HG03432 (cell line): ENCODE measurements at regions not wholly inside any gene's neighbourhood (a gene's known extent, or its start where the extent isn't known, plus 50 kb on each side); places are given as distances from the start of the nearest gene placed in this dataset.

ENCODE experiments used
- ATAC-seq: cut with Tn5 transposase; IDR thresholded peaks from one replicate; pipeline ENCODE4 v1.9.1; 2021; ENCODE audit warnings: mild to moderate bottlenecking, moderate library complexity; ENCODE audit not compliant: unreplicated experiment

- no peak for ATAC-seq
Observed at GRCh38 chr19:29098091-29098490, 114.9 kb downstream of the UQCRFS1 start.

DNA sequence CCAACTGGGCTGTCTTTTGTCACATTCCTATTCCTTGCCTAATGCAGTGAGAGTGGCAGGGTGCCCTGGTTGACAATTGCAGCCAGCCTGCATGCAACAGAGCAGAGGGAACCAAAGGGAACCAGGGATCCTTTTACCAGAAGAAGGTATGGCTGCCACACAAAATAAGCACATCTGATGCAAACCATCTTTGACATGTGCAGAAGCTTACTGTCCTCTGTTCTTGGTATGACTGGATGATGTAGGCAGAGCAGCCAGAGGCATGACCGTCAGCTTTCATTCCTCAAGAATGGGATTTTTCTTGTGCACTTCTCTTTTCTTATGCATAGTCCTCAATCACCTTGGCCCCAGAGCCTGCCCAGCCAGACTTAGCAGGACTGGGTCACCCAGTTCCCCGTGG is 116.1 kb downstream of the UQCRFS1 start:
- ATAC-seq: no peak

DNA sequence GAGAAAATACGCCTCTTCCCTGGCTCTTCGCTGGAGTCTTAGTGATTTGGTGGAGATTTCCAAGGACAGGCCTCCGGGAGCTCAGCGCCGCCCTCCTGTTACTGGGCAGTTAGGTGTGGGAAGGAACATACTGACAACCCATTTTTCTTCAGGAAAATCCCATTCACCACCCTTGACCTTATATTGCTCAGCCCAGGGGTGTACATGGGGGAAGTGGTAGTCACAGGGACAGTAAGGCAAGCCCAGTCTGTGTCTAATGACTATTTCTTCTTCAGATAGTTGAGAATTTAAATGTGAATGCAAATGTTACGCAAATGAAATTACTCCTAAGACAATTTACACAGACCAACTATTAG is 119.4 kb downstream of the UQCRFS1 start:
- no peak for ATAC-seq

GRCh38 chr19:29092712-29093552 is 120.0 kb downstream of the UQCRFS1 start:
- ATAC-seq: no peak

GRCh38 chr19:29090783-29091526 is 122.0 kb downstream of the UQCRFS1 start:
- no peak for ATAC-seq

GRCh38 chr19:29089315-29089870 is 123.6 kb downstream of the UQCRFS1 start:
- ATAC-seq: no peak

GRCh38 chr19:29088761-29089160 is 124.2 kb downstream of the UQCRFS1 start:
- no peak for ATAC-seq

- no peak for ATAC-seq
Observed at GRCh38 chr19:29086646-29087045, 126.3 kb downstream of the UQCRFS1 start.

DNA sequence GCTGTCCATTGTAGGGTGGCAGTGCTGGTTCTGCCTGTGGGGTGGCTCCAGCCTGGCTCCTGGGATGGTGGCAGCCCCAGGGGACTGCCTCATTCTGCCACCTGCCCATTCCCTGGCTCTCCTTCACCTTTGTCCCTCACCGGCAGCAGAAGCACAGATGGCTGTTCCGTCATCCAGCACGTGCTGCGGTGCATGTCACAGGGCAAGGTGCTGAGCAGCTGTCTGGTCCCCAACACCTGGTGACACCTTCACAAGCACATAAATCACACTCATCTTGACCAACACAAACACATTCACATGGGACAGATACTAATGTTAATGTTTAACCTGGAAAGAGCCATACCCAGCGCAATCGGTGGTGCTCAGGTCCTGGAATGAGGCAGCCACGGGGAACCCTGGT is 126.8 kb downstream of the UQCRFS1 start:
- no peak for ATAC-seq

DNA sequence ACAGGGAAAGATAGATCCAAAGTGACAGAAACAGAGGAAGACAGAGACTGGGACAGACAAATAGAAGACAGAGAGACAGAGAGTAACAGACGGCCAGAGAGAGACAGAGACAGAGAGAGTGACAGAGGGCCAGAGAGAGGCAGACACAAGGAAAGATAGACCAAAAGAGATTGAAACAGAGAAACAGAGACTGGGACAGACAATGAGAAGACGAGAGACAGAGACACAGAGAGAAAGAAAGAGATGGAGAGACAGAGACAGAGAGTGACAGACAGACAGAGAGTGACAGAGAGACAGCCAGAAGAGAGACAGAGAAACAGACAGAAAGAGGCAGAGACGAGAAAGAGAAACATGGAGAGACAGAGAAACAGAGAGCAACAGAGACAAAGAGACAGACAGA is 127.3 kb downstream of the UQCRFS1 start:
- no peak for ATAC-seq

- no peak for ATAC-seq
Observed at GRCh38 chr19:29085206-29085605, 127.7 kb downstream of the UQCRFS1 start.

DNA sequence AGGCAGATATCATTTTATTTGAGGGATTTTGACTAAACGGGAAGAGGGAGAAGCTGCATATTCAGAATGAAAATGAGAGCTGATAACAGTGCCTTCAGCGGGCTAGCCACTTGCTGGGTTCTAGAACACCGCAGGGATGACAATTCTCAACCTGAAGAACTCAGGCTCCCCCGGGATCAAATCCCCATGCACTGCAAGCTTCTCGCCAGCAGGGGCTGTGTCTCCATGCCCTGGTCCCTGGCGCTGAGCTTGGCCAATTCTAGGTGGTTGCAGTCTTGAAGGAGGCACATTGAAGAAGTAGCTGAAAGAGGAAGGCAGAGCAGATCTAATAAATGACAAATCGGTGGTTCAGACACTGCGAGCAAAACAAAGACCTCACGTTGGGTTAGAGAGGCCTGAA is 128.7 kb downstream of the UQCRFS1 start:
- no peak for ATAC-seq

- no peak for ATAC-seq
Observed at GRCh38 chr19:29083863-29084262, 129.1 kb downstream of the UQCRFS1 start.

DNA sequence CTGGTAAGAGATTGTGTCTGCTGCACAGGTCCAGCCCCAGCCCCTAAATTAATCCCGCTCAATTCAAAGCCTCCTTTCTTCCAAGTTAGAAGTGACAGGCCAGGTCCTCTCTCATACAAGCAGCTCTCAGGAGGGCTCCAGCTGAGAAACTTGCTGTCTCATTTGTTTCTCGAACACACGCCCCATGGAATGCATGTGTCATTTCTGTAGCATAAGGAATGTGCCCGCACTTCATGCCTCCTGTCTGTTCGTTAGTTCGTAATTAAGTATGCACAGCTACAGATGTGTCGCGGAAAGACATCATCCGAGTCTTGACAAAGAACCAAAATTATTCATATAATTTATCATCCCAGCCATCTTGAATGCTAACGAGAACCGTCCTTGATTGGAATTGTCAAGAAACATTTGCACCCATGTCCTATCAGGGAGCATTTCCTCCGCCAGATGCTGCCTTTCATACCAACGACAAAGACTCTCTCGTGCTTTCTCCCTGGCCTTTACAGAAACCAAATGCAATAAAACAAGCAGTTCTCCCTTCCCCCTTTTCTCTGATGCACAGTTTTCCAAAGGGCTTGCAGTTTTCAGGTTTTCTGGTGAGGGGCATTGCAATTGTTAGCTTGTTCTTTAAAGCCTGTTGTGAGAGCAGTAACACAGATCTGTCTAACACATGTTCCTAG is 133.5 kb downstream of the UQCRFS1 start:
- no peak for ATAC-seq

- no peak for ATAC-seq
Observed at GRCh38 chr19:29076963-29077362, 136.0 kb downstream of the UQCRFS1 start.

DNA sequence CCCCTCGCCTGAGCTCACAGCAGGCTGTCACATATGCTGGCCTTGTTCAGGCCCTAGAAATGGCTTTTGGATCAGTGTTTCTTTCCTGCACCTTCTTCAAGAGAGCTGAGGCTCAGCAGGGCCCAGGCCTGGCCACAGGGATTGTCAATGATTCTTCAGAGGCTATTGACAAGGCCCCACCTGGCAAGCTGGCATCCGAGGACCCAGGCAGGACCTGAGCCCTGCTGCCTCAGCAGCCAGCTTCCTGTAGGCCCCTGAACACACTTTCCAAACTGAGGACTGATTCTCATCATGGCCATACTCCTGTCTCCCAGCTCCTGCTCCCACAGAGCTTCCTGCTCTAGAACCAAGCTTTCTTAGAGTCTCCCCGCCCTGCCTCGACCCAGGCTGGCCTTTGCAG is 136.8 kb downstream of the UQCRFS1 start:
- ATAC-seq: no peak

DNA sequence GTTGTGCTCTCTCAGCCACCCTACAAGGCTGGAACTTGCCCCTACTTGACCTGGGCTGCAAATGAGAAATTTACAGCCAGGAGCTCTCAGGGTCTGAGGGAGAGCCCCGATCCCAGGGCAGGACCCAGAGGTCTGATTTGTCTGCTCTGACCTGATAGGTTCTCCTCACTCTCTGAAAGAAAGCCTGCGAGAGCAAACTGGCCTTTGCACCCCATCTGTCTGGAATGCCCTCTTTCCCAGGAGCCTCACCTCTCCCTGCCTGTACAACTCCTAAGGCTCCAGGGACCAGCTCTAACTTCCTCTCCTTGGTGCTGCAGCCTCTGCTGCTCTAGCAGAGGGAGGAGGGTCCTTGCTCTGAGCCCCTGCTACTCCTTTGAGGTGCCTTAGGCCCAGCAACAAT is 137.8 kb downstream of the UQCRFS1 start:
- ATAC-seq: no peak

DNA sequence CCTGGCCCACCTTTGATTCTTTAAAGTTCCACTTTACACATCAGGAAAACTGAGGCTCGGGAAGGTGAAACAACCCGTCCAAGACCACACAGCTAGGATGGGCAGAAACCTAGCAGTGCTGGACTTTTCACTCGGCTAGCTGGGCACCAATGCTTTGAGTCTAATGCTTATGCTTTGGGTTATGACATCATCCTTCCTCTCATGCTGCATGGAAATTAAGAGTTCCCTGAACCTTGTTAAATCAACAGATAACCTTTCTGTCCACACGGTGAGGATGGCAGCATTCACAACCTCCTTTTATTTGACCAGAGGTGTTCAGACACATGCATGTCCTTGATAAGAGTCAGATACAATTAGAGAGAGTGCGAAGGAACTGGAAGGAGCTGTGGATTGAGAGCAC is 138.4 kb downstream of the UQCRFS1 start:
- no peak for ATAC-seq

DNA sequence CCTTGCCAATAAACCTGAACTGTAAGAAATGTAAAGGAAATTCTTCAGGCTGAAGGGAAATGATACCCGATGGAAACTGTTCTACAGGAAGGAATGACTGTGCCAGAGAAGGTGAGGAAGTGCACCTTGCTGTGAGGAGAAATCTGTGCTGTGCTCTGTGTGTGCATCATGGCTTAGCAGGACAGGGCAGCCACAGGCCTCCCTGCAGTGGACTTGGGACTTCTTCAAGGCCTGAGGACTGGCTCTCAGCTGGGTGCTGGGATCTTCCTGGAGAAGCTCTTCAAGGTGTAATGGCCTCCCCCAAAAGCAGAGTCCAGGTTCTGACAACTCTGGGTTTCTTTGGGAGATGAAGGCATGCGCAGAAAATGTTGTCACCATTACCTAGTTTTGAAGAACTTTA is 145.1 kb downstream of the UQCRFS1 start:
- no peak for ATAC-seq

DNA sequence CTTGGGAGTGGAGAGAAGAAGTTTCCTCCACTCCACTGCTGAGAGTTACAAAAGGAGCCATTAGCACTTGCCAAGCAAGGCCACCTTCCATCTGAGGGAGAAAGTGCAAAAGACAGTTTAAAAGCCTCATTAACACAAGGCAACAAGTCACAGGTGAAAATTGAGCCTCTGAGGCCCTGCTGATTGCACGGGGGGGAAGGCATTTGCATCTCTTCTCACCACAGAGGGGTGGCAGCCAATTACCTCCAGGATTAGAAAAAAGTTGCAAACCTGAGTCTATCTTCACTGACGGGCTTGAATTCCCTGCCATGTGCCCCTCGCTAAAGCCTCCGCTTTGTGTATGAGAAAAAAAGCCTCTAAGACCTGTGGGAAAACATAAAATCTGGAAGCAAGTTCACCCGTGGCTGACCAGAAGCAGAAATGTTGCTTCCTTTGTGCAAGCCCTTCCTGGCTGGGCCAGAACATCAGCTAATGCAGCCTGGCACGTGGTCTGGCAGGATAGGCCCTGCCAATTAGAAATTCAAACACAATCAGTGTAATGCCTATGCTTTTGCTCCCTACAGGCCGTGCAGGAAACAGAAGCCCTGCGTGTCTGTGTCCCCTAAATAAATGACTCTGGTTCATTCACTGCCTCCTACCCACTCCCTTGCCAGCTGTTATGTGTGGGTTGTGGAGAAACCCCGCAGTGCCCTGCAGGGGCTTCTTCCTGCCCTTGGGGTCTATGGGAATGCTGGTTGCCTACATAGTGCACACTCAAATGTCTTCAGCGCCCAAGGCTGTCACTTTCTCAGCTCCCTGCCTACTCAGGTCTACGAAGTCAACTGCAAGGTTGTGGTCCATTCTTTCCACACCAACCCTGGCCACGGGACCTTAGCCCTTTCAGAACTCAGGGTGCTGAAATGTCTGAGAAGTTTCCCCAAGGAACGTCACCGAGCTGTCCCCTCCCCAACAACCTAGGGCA is 150.2 kb downstream of the UQCRFS1 start:
- no peak for ATAC-seq
